CD4-positive, alpha-beta T cell treated with Interleukin-12 subunit alpha and Interleukin-12 subunit beta, for 1 hour (primary cell): ENCODE measurements at regions not wholly inside any gene's neighbourhood (a gene's known extent, or its start where the extent isn't known, plus 50 kb on each side); places are given as distances from the start of the nearest gene placed in this dataset.

Experiments
- DNase-seq: peaks from one replicate; pipeline ENCODE4 v3.0.0-alpha.2; 2020

DNA sequence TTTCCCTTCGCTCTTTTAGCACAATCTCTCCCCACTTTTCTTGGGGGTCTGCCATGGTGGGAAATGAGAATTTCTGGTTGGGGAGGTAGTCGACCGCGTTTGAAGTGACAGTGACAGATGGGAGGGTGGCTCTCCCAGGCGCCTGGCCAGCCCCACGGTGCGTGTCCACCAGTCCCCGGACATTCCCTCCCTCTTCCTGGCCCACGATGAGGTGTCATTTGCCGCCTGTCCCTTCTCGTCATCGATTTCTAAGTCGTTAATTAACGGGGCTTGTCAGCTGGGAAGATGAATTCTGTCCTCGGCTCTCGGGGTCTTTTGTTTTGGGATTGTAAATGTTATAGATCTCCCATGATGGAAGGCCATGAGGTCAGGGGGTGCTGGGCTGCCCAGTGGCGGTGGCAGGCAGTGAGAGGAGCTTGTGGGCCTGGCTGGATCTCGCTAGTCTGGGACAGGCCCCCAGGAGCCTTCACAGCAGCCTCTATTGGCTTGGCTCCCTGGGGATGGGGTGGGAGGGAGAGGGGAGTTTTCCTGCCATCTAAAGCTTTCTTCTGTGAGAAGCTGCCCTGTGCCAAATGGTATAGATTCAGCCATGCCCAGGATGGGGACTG is 164.2 kb downstream of the MRM1 start:
- DNase-seq, result no peak

DNA sequence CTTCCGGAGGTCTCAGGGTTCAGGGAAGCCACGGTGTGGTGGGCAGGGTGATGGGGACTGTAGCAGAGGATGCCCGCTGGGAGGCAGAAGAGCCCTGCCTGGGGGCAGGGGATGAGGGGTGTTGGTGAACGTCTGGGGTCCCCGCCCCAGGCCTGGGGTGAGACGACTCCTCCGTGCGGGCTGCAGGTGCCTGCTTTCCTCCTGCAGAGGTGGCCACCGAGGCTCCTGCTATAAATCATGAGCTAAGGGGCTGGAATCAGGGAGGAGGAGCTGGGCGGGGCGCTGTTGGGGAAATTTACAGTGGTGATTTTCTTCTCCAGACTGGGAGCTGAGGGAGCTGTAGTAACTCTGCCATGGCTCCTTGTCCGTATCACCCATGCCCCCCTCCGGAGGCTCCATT is 167.0 kb downstream of the MRM1 start:
- no peak for DNase-seq

DNA sequence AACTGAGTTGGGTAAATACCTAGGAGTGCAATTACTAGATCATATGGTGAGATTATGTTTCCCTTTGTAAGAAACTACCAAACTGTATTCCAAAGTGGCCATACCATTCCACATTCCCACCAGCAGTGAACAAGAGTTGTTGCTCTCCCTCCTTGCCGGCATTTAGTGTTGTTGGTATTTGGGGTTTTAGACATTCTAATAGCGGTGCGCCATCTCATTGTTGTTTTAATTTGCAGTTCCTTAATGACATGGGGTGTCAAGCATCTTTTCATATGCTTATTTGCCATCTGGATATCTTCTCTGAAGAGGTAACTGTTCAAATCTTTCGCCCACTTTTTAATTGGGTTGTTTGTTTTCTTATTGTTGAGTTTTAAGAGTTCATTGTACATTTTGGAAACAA is 164.2 kb upstream of the LHX1 start:
- no peak for DNase-seq

DNA sequence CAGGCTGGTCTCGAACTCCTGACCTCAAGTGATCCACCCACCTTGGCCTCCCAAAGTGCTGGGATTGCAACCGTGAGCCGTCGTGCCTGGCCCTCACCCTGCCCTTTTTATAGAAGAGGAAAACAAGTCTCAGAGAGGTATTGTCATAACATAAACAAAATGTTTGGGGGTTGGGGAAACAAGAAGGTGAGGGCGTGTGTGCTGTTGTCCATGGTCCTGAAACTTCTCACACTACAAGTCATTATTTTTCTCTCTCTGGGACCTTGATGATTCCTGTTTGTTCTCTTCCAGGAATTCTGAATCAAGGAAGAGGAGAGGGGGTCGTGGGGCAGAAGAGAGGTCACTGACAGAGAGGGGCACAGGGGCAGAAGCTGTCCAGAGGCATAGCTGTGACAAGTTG is 160.2 kb upstream of the LHX1 start:
- no peak for DNase-seq

DNA sequence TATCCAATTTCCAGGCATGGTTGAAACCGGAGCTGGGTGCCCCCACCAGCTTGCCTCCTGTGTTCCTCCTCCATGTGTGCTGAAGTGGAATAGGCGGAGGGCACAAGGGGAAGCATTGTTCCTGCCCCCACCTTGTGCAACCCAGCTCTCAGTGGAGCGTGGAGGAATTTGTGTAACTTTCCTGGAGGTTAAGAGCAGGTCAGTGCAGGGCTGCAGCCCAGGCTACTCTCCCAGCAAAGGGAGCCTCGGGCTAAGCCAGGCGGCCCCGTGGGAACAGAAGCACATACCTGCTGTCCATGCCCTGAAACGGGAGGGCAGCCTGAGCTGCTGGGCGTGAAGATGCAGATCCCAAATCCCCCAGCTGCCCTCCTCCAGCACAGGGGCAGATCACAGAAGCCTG is 158.8 kb upstream of the LHX1 start:
- DNase-seq, result no peak

DNA sequence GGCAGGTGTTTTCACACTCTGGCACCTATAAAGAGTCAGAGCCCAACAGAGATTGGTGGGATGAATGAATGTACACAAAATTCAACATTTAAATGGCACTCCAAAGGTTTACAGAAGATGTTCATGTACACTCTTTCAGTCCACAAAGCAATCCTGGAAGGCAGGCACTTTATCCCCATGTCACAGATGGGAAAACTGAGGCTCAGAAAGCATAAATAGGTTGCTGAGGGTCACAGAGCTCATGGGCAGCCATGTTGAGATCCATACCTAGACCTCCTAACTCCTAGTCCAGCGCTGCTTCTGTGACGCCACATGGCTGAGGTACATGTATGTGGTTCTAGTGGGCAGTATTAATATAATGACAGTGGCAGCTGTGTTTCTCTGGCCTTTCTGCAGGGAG is 157.7 kb upstream of the LHX1 start:
- no peak for DNase-seq

DNA sequence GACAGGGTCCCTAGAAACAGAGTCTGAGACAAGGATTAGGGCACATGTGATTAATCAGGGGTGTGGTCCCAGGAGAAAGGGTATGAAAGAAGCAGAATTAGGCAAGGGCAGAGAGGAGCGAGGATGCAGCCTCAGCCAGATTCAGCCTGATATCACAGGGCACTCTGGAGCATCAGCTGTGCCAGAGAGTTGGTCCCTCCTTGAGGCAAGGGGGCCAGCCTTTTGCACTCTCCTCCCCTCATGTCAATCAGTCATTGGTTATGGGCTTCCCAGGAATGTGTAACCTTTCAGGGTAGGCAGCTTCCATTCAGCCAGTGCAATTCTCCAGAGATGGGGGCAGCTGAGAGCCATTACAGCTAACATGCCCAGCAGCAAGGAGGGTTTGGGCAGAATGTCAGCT is 152.6 kb upstream of the LHX1 start:
- DNase-seq, result no peak

DNA sequence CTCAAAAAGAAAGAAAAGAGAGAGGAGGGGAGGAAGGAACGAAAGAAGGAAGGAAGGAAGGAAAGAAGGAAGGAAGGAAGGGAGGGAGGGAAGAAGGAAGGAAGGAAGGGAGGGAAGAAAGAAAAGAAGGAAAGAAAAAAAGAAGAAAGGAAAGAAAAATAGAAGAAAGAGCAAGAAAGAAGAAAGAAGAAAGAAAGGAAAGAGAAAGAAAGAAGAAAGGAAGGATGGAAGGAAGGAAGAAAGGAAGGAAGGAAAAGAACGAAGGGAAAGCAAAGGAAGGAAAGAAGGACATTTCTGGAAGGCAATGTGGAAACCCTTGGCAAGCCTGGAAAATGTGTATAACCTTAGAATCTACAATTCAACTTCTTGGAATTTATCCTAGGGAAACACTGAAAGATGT is 150.4 kb upstream of the LHX1 start:
- DNase-seq, result no peak

DNA sequence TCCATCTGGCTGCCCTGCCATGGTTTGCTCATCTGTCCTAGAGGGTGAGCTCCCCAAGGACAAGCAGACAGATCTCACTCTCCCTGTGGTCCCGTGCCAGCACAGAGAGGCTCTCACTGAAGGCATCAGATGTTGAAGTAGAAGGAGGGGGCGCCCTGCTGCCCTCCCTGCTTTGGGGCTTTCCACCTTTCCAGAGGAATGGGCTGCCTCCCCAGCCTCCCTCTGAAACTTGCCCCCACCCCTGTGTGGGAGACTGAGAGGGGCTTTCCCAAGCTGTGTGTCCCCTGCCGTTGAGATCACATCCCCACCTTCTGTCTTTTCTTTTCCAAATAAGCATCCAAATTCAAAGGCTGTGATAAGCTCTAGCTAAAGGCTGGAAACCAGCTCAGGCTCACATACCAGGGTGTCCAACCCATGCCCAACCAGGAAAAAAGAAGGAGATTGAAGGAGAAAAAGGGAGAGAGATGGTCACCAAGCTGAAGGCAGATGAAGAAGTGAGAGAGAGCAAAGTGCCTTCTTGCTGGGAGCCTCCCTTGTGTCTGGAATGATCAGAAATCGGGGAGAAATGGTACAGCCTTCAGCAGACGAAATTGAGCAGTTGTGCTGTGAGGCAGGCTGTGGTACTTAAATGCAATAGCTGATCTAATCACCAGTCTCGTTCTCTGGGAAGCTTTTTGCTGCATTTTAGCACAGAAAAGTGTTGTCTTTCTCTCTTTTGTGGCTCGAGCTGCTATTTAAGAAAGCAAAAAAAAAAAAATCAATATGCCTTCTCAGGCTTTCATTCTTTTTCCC is 145.9 kb upstream of the LHX1 start:
- DNase-seq, result no peak

DNA sequence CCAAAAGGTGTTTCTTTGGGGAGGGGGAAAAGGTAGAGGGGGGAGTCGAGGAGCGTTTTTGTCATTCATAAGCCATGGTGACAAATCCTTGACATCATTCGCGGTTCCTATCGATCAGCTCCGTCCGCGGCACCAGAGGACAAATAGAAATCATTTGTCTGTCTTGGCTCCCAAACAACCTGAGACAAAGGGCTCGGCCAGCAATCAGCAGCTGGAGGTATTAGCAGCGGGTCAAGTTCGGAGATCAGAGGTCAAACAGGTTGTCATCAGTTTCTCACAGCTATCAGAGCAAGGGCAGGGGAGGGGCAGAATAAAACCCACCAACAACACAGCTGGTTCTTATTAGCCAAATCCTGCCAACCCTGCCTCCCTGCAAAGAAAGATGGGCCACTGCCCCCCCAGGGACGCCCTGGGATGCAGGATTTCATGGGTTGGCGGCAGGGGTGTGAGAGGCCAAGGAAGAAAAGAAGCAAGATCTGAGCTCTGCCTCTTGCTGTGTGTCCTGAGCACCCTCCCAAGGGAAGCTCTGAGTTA is 145.3 kb upstream of the LHX1 start:
- no peak for DNase-seq

DNA sequence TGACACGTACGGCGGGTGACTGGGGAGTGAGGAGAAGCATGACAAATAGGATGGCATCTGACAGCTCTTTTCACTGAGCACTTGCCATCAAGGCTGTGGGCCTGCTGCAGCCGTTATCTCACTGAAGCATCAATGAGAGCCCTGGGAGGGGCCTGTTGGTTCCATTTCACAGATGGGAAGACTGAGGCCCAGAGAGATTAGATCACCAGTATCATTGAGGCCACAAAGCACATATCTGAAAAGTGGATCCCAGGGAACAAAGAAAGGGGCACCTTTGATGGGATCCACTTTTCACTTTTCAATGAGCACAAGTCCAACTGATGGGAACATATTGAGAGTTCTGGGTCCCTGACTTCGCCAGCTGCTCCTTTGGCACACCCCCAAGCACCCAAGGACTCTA is 144.4 kb upstream of the LHX1 start:
- no peak for DNase-seq

DNA sequence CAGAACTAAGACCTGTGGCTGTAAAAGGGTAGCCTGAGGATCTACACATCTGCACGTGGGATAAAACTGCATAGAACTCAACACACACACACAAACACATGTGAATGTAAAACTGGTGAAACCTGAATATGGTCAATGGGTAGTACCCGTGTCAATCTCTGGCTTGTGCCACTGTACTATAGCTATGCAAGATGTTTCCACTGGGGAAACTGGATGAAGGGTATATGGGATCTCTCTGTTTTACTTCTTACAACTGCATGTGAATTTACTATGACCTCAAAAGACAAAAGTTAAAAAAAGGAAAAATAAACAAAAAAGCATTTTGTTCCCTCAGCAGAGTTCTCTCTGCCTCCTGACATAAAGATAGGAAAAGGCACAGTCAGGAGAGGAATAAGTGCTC is 143.3 kb upstream of the LHX1 start:
- no peak for DNase-seq

DNA sequence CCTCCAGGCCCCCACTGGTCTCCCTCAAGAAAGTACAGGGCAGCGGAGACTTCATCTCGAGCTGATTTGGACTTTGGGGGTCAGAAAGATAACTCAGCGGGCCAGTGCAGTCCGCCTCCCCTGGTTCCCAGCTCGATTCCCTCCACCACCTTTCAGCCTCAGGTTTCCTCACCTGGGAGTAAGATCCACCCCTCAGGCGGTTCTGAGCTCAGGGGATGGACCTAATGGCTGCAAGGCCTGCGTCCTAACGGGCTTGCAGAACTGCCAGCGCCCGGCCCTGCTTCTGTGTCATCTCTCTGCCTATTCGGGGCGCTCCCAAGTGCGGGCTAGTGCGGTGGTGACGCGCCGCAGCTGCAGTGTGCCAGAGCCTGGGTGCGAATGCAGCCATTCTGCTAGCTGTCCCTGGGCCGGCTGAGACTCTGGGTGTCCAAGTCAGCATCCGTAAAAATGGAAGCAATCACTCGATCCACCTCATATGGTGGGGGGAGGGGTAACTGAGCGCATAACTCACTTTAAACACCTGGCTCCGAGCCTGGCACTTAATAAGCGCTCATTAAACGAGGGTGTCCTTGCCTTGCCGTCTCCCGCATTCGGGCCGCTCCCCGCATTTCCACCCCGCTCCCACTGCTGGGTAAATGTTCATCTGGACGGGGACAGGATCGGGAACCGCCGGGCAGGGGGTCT is 129.6 kb upstream of the LHX1 start:
- DNase-seq, result no peak

DNA sequence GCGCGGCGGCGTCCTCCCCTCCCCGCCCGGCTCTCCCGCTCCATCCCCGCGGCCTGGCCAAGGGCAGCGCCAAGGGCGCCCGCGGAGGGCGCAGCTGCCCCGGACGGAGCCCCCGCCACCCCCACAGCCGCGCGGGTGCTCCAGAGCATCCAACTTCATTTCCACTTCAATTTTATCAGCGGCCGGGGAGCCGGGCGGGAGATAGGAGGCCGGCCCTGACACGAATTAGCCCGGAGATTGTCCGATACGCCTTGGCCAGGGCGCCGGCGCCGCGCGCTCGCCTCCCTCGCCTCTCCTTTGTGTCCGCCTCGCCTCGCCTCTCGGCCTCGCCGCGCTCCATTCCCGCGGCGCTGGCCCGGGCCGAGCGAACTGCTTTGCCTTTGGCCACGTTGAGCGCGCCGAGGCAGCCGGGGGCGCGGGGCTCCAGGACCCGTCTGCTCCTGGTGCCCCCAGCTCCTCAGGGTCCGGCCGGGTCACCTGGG is 129.1 kb upstream of the LHX1 start:
- DNase-seq, result no peak

DNA sequence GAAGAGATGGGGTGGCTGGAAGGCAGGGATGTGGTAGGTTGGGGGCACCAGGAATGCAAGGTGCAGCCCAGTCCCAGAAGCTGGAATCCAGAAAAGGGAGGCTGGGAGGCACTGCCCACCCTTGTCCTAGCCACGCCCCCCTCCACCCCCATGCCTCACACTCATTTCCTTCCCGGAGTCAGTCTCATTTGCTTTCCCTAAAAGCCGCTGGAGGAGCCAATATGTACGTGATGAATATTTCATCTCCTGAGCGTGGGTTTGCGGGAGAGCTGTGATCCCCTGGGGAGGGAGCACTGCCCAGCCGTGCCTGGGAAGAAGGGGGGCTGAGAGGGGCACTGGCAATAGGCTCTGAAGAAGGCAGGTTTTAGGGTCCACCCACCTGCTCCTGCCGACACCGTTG is 124.5 kb upstream of the LHX1 start:
- DNase-seq, result no peak

DNA sequence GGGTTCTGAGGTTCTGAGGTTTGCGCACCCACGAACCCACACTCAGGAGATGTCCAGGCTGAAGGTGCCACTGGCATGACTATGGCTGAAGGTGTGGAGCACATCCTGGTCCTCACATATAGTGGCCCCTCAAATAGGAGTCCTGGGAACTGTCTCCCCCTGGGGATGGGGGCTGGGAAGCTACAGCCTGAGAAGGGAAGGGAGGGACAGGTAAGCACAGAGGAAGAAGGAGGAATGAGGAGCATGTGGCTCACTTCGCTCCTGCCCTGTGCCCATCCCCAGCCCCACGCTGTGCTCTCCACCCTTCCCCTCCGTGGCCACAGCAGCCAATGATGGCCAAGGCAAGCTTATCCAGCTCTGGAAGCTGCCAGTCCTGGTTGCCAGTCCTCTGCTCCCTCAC is 123.9 kb upstream of the LHX1 start:
- DNase-seq, result no peak

DNA sequence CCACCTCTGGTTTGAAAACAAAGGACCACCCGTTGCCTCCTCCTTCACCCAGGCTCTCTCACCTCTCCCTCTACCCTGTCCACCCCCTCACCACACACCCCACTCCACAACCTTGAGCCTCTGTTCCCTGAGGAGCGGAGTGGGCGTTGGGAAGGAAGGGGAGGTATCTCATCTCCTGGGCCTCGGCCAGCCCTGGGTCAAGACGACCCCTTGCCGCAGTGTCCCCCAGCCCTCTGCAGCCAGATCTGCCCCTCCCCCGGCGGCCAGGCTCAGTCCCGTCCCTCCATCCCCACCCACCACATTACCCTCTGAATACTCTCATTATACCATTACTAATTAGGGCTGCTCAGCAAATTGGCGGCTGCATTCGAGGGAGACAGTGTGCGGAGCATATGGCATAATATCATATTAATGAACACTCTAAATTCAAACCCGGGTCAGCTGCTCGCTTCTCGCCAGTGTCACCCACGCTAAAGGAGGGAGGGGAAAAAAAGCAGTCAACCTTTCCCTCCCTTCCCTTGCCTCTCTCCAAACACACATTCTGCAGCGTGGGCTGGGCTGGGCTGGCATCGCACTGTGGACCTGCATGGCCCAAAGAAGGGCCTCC is 123.2 kb upstream of the LHX1 start:
- DNase-seq, result no peak

DNA sequence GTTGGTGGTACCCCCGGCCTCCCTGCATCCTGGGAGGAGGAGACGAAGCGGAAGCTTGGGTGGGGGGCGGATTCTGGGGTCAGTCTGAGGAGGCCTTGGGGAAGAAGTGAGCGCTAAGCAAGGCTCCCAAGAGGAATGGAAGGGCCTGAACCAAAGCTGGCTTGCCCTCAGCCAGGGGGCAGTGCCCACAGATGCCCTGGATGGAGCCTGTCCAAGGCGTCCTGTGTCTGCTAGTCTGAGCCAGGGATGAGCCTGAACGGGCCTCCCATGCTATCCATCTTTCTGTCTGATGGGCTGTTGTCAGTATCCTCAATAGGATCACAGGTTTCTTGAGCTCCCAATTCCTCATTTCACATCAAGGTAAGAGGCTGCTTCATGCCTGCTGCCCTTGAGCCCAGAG is 122.3 kb upstream of the LHX1 start:
- DNase-seq, result no peak

DNA sequence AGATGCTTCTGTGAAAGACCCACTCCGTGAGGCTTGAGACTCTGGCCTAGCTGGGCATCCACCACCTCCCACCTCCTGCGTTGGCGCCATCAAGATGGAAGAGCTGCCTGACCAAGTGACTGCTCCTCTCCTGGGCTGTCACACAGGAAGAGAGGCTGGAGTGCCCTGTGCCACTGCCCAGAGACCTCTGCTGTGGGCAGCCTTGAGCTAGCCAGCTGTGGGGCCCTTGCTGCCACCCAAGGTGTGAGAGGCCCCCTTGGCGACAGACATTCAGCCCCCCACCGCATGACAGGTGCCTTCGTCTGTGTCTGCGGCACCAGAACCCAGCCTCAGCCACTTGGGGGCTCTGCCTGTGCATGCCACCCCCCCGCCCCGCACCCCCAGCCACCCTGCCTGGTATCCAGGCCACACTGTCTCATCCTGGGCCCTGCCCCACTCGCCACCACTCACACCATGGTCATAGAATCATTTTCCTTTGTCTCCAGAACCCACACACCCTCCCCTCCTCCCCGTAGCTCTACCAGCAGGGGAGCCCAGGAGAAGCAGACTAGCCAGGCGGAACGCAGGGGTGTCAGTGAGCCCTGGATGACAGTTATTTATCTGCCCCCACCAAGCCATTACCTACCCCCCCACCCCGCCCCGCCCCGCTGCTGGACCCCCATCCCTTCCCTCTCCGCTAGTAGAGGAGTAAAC is 120.9 kb upstream of the LHX1 start:
- DNase-seq, result no peak

DNA sequence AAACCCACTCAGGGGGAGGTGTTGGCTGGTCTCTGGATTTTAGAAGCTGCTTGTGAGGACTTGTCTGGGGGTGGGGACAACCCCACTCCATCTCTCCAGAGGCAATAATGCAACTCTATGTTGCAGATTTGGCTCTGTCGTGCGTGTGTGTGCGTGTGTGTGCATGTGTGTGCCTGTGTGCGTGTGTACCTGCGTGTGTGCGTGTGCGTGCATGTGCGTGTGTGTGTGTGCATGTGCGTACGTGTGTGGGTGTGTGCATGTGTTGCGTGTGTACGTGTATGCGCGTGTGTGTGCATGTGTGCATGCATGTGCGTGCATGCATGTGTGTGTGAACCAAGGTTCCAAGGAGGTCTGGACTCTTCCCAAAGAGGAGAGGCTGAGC is 120.4 kb upstream of the LHX1 start:
- no peak for DNase-seq

DNA sequence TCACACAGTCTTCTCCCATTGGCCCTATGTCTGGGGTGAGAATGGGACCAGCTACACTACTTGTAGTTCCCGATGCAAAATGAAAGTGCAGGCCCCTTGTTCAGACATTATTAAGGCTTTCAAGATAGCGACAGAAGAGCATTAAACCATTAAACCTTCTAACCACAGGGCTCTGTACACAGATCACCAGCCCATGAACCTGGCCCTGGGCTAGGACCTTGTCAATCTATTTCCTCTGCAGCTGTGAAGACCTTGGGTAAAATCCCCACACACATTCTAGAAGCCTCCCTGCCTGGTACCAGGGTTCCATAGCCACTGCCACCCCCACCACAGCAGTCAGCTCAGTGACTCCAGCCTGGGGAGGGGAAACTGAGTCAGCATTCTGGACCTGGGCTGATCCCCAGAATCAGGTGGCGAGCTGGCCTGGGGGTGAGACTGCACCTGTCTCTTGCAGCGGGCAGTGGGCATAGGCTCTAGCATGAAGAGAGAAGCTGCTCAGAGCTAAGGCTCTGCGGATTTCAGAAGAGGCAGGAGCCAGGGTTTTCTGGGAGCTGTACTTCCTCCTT is 119.7 kb upstream of the LHX1 start:
- no peak for DNase-seq

DNA sequence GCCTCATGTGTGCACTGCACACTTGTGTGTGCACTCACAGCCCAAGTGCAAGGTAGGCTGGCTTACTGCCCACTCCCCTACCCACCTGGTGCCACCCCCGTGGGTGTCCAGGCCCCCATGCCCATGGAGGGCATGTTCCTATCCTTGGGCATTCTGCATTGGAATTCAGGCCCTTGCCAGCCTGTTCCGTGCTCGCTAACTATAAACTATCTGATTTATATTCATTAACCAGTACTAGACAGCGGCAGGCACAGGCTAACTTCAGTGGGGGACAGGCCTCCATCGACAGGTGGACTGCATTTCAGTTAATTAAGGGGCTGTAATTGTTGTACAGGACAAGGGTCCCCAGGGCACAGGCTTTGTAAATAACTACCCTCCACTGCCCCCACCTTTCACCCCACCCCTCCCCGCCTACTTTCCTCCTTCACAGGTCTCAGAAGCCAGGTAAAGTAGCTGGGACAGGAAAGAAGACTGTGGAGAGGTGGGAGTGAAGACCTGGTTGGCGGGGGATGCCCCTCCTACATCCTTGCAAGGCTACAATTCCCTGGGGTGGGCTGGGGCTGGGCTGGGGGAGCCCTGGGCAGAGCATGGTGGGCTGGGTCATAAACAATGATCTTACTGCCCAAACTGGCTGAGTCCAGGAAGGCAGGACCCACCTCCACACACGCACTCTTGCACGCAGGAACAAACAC is 119.0 kb upstream of the LHX1 start:
- no peak for DNase-seq
